ENCODE measurements at regions not wholly inside any gene's neighbourhood (a gene's known extent, or its start where the extent isn't known, plus 50 kb on each side); places are given as distances from the start of the nearest gene placed in this dataset.

GRCh38 chr10:46235705-46236545 is 50.9 kb upstream of the ANTXRL start:
- TF ChIP-seq ZNF8 (CRISPR knock-in tag; IDR thresholded peaks at IDR 0.05): no peak
- TF ChIP-seq ZFP3 (CRISPR knock-in tag; IDR thresholded peaks at IDR 0.05): no peak
- no peak for TF ChIP-seq OSR1 (CRISPR knock-in tag; IDR thresholded peaks at IDR 0.05)
- no peak for TF ChIP-seq TOX (CRISPR knock-in tag; IDR thresholded peaks at IDR 0.05; ENCODE audit: borderline replicate concordance)
- no peak for TF ChIP-seq GLIS3 (CRISPR knock-in tag; IDR thresholded peaks at IDR 0.05)
- TF ChIP-seq, protein P1, sequence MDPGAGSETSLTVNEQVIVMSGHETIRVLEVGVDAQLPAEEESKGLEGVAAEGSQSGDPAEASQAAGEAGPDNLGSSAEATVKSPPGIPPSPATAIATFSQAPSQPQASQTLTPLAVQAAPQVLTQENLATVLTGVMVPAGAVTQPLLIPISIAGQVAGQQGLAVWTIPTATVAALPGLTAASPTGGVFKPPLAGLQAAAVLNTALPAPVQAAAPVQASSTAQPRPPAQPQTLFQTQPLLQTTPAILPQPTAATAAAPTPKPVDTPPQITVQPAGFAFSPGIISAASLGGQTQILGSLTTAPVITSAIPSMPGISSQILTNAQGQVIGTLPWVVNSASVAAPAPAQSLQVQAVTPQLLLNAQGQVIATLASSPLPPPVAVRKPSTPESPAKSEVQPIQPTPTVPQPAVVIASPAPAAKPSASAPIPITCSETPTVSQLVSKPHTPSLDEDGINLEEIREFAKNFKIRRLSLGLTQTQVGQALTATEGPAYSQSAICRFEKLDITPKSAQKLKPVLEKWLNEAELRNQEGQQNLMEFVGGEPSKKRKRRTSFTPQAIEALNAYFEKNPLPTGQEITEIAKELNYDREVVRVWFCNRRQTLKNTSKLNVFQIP (CRISPR knock-in tag; IDR thresholded peaks at IDR 0.05; ENCODE audit: borderline replicate concordance, low read depth): no peak
- no peak for TF ChIP-seq ZNF565 (CRISPR knock-in tag; conservative IDR thresholded peaks at IDR 0.05; ENCODE audit: low read depth)
- no peak for TF ChIP-seq CSRNP3 (CRISPR knock-in tag; IDR thresholded peaks at IDR 0.05)
- TF ChIP-seq ISL1 (CRISPR knock-in tag; IDR thresholded peaks at IDR 0.05): no peak
- TF ChIP-seq, protein P2, sequence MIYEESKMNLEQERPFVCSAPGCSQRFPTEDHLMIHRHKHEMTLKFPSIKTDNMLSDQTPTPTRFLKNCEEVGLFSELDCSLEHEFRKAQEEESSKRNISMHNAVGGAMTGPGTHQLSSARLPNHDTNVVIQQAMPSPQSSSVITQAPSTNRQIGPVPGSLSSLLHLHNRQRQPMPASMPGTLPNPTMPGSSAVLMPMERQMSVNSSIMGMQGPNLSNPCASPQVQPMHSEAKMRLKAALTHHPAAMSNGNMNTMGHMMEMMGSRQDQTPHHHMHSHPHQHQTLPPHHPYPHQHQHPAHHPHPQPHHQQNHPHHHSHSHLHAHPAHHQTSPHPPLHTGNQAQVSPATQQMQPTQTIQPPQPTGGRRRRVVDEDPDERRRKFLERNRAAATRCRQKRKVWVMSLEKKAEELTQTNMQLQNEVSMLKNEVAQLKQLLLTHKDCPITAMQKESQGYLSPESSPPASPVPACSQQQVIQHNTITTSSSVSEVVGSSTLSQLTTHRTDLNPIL (CRISPR knock-in tag; IDR thresholded peaks at IDR 0.05; ENCODE audit: low read depth): no peak
- TF ChIP-seq ARNTL (CRISPR knock-in tag; IDR thresholded peaks at IDR 0.05; ENCODE audit: borderline replicate concordance, low read depth): no peak
- no peak for ATAC-seq

DNA sequence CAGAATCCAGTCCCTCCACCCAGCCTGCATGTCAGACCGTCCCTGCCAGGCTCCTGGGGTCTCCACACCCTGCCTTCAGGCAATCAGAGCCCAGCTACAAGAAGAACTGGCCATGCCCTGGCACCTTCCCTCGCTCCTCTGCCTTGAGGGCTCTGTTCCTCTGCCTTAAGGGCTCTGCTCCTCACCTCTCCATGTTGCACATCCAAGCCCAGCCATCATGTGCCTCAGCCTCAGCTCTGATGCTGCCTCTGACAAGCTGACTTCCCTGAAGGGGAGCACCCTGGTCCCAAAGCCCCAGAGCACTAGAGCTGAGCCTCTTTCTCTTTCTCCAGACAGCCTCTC is 50.3 kb upstream of the ANTXRL start:
- TF ChIP-seq SNAI2 (CRISPR knock-in tag; IDR thresholded peaks at IDR 0.05): no peak
- no peak for ATAC-seq

GRCh38 chr10:46236941-46237681 is 49.7 kb upstream of the ANTXRL start:
- ATAC-seq: no peak
- TF ChIP-seq, protein P3, sequence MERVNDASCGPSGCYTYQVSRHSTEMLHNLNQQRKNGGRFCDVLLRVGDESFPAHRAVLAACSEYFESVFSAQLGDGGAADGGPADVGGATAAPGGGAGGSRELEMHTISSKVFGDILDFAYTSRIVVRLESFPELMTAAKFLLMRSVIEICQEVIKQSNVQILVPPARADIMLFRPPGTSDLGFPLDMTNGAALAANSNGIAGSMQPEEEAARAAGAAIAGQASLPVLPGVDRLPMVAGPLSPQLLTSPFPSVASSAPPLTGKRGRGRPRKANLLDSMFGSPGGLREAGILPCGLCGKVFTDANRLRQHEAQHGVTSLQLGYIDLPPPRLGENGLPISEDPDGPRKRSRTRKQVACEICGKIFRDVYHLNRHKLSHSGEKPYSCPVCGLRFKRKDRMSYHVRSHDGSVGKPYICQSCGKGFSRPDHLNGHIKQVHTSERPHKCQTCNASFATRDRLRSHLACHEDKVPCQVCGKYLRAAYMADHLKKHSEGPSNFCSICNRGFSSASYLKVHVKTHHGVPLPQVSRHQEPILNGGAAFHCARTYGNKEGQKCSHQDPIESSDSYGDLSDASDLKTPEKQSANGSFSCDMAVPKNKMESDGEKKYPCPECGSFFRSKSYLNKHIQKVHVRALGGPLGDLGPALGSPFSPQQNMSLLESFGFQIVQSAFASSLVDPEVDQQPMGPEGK (CRISPR knock-in tag; IDR thresholded peaks at IDR 0.05; ENCODE audit: borderline replicate concordance): no peak
- TF ChIP-seq, protein P1 (CRISPR knock-in tag; IDR thresholded peaks at IDR 0.05; ENCODE audit: borderline replicate concordance, low read depth): no peak
- TF ChIP-seq ZFP3 (CRISPR knock-in tag; IDR thresholded peaks at IDR 0.05) (no peak), ZFP30 (CRISPR knock-in tag; IDR thresholded peaks at IDR 0.05) (no peak), CSDC2 (CRISPR knock-in tag; IDR thresholded peaks at IDR 0.05) (no peak), ARNTL (CRISPR knock-in tag; IDR thresholded peaks at IDR 0.05; ENCODE audit: borderline replicate concordance, low read depth) (no peak), TCF4 (CRISPR knock-in tag; IDR thresholded peaks at IDR 0.05; ENCODE audit: borderline replicate concordance) (no peak), OSR1 (CRISPR knock-in tag; IDR thresholded peaks at IDR 0.05) (no peak), ESRRG (CRISPR knock-in tag; IDR thresholded peaks at IDR 0.05) (no peak), TSHZ2 (CRISPR knock-in tag; IDR thresholded peaks at IDR 0.05) (no peak)
- TF ChIP-seq, protein P2 (CRISPR knock-in tag; IDR thresholded peaks at IDR 0.05; ENCODE audit: low read depth): no peak
